22Rv1 (cell line): ENCODE measurements at regions not wholly inside any gene's neighbourhood (a gene's known extent, or its start where the extent isn't known, plus 50 kb on each side); places are given as distances from the start of the nearest gene placed in this dataset.

ENCODE experiments used
- CTCF ChIP-seq: fragments of 450-650 bp; IDR thresholded peaks from 2 replicates; pipeline ENCODE4 v1.5.1; 2017; ENCODE audit warnings: mild to moderate bottlenecking
- ZFX ChIP-seq: fragments of 450-650 bp; IDR thresholded peaks from 2 replicates; pipeline ENCODE4 v1.6.1; 2017; ENCODE audit warnings: antibody characterized with exemption, borderline replicate concordance

- TF ChIP-seq CTCF = no peak
- no peak for TF ChIP-seq ZFX
Observed at GRCh38 chr4:83810428-83810827, 274.5 kb downstream of the GPAT3 start.
